GM23248 (cell line): ENCODE measurements at regions not wholly inside any gene's neighbourhood (a gene's known extent, or its start where the extent isn't known, plus 50 kb on each side); places are given as distances from the start of the nearest gene placed in this dataset.

Source experiments
- EZH2 ChIP-seq: fragments of 200-600 bp; sonication (generic); IDR thresholded peaks from 2 replicates; pipeline ENCODE4 v1.6.1; 2018; ENCODE audit warnings: antibody characterized with exemption, mild to moderate bottlenecking; ENCODE audit not compliant: insufficient read depth, poor library complexity, severe bottlenecking
- EZH2phosphoT487 ChIP-seq: fragments of 200-600 bp; sonication (generic); IDR thresholded peaks from 2 replicates; pipeline ENCODE4 v1.6.1; 2018; ENCODE audit warnings: antibody characterized with exemption, moderate library complexity, mild to moderate bottlenecking, low read depth; ENCODE audit not compliant: insufficient read depth

- no peak for TF ChIP-seq EZH2phosphoT487
- TF ChIP-seq EZH2: no peak
Observed at GRCh38 chr9:120158221-120158620, 421.7 kb downstream of the CDK5RAP2 start.
